Lower lobe of right lung (tissue), 2 donors: ENCODE measurements at regions not wholly inside any gene's neighbourhood (a gene's known extent, or its start where the extent isn't known, plus 50 kb on each side); places are given as distances from the start of the nearest gene placed in this dataset.

Experiments
- ATAC-seq, 2 donors: fragments of 200-7000 bp; cut with Tn5 transposase; one replicate each; pipeline ENCODE4 v1.9.1; 2020 to 2022; ENCODE audit warnings: mild to moderate bottlenecking in 2 of 2, moderate library complexity in 2 of 2
- DNase-seq: peaks from one replicate; pipeline ENCODE4 v3.0.0-alpha.2; 2020
- H3K27ac ChIP-seq: fragments of 200-600 bp; one replicate; pipeline ENCODE4 v1.8.0; 2022
- H3K27me3 ChIP-seq: fragments of 200-600 bp; one replicate; pipeline ENCODE4 v1.8.0; 2022; ENCODE audit warnings: low read depth
- H3K36me3 ChIP-seq: fragments of 200-600 bp; one replicate; pipeline ENCODE4 v1.8.0; 2022; ENCODE audit warnings: mild to moderate bottlenecking
- H3K4me1 ChIP-seq: fragments of 200-600 bp; one replicate; pipeline ENCODE4 v1.8.0; 2022
- H3K4me3 ChIP-seq: fragments of 200-600 bp; one replicate; pipeline ENCODE4 v1.8.0; 2022; ENCODE audit warnings: mild to moderate bottlenecking
- H3K9me3 ChIP-seq: fragments of 200-600 bp; one replicate; pipeline ENCODE4 v1.8.0; 2022
- CTCF ChIP-seq: fragments of 200-600 bp; IDR thresholded peaks from one replicate; pipeline ENCODE4 v1.8.0; 2022; ENCODE audit warnings: antibody characterized with exemption, mild to moderate bottlenecking
- intact Hi-C: fragments of 100-400 bp; cut with DNase I; formaldehyde crosslinking; loops from one replicate; pipeline ENCODE4 v1.11.0; 2022
- donor health status: DM: no; HTN: yes; CAD: no; lungs with severe emphysema.

GRCh38 chr12:39157696-39158342 lies 252.4 kb upstream of the CPNE8 start:
- no peak overlapping the region for H3K27ac ChIP-seq
- DNase-seq = no peak
- TF ChIP-seq CTCF = no peak
- H3K4me3 ChIP-seq = no peak overlapping the region
- no peaks in the 10 kb centered on the region for H3K9me3 ChIP-seq
- H3K4me1 ChIP-seq = no peaks in the 10 kb centered on the region
- intact Hi-C loops = no loop called here
- no peaks in the 10 kb centered on the region for H3K27me3 ChIP-seq
- no peaks in the 10 kb centered on the region for H3K36me3 ChIP-seq
- ATAC-seq = no peak

GRCh38 chr12:39145175-39145999 lies 240.0 kb upstream of the CPNE8 start:
- Histone ChIP-seq H3K27me3 (peaks cover 22% of the 10 kb centered on the region), H3K9me3 (no peaks in the 10 kb centered on the region), H3K4me3 (peak overlapping the region; percentile 62), H3K27ac (no peak overlapping the region), H3K36me3 (no peaks in the 10 kb centered on the region), H3K4me1 (peaks cover 5% of the 10 kb centered on the region)
- intact Hi-C loops = no loop called here
- peak; percentile 94 to 96 for ATAC-seq
- peak; percentile 61 for DNase-seq
- TF ChIP-seq CTCF = peak; percentile 74

GRCh38 chr12:39144613-39145061 lies 239.2 kb upstream of the CPNE8 start:
- no peaks in the 10 kb centered on the region for H3K9me3 ChIP-seq
- ATAC-seq (peak; percentile 48 to 56), DNase-seq (no peak)
- H3K27me3 ChIP-seq = peaks cover 21% of the 10 kb centered on the region
- no peaks in the 10 kb centered on the region for H3K36me3 ChIP-seq
- H3K27ac ChIP-seq = no peak overlapping the region
- intact Hi-C loops = no loop called here
- peak overlapping the region; percentile 62 for H3K4me3 ChIP-seq
- peaks cover 5% of the 10 kb centered on the region for H3K4me1 ChIP-seq
- no peak for TF ChIP-seq CTCF

GRCh38 chr12:39138268-39138667 lies 232.9 kb upstream of the CPNE8 start:
- TF ChIP-seq CTCF = no peak
- Histone ChIP-seq H3K9me3 (no peaks in the 10 kb centered on the region), H3K27ac (no peak overlapping the region), H3K36me3 (no peaks in the 10 kb centered on the region), H3K4me1 (no peaks in the 10 kb centered on the region), H3K27me3 (no peaks in the 10 kb centered on the region), H3K4me3 (no peak overlapping the region)
- DNase-seq (no peak), ATAC-seq (no peak)
- intact Hi-C loops = no loop called here

GRCh38 chr12:39127401-39127800 lies 222.0 kb upstream of the CPNE8 start:
- no peak overlapping the region for H3K27ac ChIP-seq
- H3K4me3 ChIP-seq = no peak overlapping the region
- no peaks in the 10 kb centered on the region for H3K27me3 ChIP-seq
- ATAC-seq = no peak
- DNase-seq = no peak
- H3K4me1 ChIP-seq = no peaks in the 10 kb centered on the region
- no peaks in the 10 kb centered on the region for H3K36me3 ChIP-seq
- intact Hi-C loops = no loop called here
- no peak for TF ChIP-seq CTCF
- H3K9me3 ChIP-seq = no peaks in the 10 kb centered on the region
